ENCODE measurements at regions not wholly inside any gene's neighbourhood (a gene's known extent, or its start where the extent isn't known, plus 50 kb on each side); places are given as distances from the start of the nearest gene placed in this dataset.

- TF ChIP-seq TAF1 (conservative IDR thresholded peaks at IDR 0.05) (no peak), EGR1 (IDR thresholded peaks at IDR 0.05; ENCODE audit: low read depth in 2 of 2) (no peak)
Measured at GRCh38 chr12:108009442-108010070, 119.5 kb upstream of the WSCD2 start.
